HEK293 (cell line): ENCODE measurements at regions not wholly inside any gene's neighbourhood (a gene's known extent, or its start where the extent isn't known, plus 50 kb on each side); places are given as distances from the start of the nearest gene placed in this dataset.

Experiments
- ZFP41 ChIP-seq: fragments of 450-650 bp; formaldehyde crosslinking; IDR thresholded peaks from 2 replicates; pipeline ENCODE4 v1.5.1; 2016; ENCODE audit warnings: missing biosample characterization, missing genetic modification characterization, borderline replicate concordance
- ZNF664 ChIP-seq: fragments of 450-650 bp; formaldehyde crosslinking; IDR thresholded peaks from 2 replicates; pipeline ENCODE4 v1.5.1; 2016; ENCODE audit warnings: missing biosample characterization, missing genetic modification characterization
- ZNF76 ChIP-seq: fragments of 450-650 bp; formaldehyde crosslinking; IDR thresholded peaks from 2 replicates; pipeline ENCODE4; 2016; ENCODE audit warnings: low read depth, missing biosample characterization, missing genetic modification characterization, borderline replicate concordance
- TF ChIP-seq, protein P1 (sequence below): fragments of 450-650 bp; formaldehyde crosslinking; IDR thresholded peaks from 2 replicates; pipeline ENCODE4 v1.5.1; 2016; ENCODE audit warnings: missing biosample characterization, missing genetic modification characterization

DNA sequence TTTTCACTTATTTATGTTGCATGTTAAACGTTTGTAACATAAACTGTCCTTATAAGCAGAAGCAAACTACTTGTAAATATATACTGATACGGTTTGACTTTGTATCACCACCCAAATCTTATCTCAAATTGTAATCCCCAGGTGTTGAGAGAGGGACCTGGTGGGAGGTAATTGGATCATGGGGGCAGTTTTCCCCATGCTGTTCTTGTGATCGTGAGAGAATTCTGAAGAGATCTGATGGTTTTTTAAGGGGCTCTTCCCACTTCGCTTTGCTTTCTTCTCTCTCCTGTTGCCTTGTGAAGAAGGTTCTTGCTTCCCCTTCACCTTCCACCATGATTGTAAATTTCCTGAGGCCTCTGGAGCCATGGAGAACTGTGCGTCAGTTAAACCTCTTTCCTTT, 87.1 kb upstream of the MAPK10 start:
- TF ChIP-seq, protein P1, sequence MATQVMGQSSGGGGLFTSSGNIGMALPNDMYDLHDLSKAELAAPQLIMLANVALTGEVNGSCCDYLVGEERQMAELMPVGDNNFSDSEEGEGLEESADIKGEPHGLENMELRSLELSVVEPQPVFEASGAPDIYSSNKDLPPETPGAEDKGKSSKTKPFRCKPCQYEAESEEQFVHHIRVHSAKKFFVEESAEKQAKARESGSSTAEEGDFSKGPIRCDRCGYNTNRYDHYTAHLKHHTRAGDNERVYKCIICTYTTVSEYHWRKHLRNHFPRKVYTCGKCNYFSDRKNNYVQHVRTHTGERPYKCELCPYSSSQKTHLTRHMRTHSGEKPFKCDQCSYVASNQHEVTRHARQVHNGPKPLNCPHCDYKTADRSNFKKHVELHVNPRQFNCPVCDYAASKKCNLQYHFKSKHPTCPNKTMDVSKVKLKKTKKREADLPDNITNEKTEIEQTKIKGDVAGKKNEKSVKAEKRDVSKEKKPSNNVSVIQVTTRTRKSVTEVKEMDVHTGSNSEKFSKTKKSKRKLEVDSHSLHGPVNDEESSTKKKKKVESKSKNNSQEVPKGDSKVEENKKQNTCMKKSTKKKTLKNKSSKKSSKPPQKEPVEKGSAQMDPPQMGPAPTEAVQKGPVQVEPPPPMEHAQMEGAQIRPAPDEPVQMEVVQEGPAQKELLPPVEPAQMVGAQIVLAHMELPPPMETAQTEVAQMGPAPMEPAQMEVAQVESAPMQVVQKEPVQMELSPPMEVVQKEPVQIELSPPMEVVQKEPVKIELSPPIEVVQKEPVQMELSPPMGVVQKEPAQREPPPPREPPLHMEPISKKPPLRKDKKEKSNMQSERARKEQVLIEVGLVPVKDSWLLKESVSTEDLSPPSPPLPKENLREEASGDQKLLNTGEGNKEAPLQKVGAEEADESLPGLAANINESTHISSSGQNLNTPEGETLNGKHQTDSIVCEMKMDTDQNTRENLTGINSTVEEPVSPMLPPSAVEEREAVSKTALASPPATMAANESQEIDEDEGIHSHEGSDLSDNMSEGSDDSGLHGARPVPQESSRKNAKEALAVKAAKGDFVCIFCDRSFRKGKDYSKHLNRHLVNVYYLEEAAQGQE (tag by site-specific recombination), result no peak
- no peak for TF ChIP-seq ZFP41
- TF ChIP-seq ZNF76 (tag by site-specific recombination), result no peak
- no peak for TF ChIP-seq ZNF664
